NCI-H1105 (cell line): ENCODE measurements at regions not wholly inside any gene's neighbourhood (a gene's known extent, or its start where the extent isn't known, plus 50 kb on each side); places are given as distances from the start of the nearest gene placed in this dataset.

ENCODE experiments used
- DNase-seq: peaks from one replicate; lab custom pipeline; 2025; lab: John Stamatoyannopoulos, UW

- DNase-seq: no peak
These were observed 164.7 kb upstream of the IER5L start for GRCh38 chr9:129342591-129343423.

- no peak for DNase-seq
These were observed 163.9 kb upstream of the IER5L start for GRCh38 chr9:129341987-129342348.

GRCh38 chr9:129341171-129341986, 163.3 kb upstream of the IER5L start:
- no peak for DNase-seq

- no peak for DNase-seq
These were observed 162.5 kb upstream of the IER5L start for GRCh38 chr9:129340427-129341170.

GRCh38 chr9:129339539-129340157, 161.6 kb upstream of the IER5L start:
- DNase-seq: no peak

GRCh38 chr9:129338724-129339430, 160.8 kb upstream of the IER5L start:
- DNase-seq: no peak

- DNase-seq: no peak
These were observed 159.5 kb upstream of the IER5L start for GRCh38 chr9:129337336-129338140.

GRCh38 chr9:129336601-129337331, 158.7 kb upstream of the IER5L start:
- no peak for DNase-seq

GRCh38 chr9:129336130-129336528, 158.1 kb upstream of the IER5L start:
- no peak for DNase-seq

- DNase-seq: no peak
These were observed 157.5 kb upstream of the IER5L start for GRCh38 chr9:129335464-129336129.

- no peak for DNase-seq
These were observed 156.3 kb upstream of the IER5L start for GRCh38 chr9:129334105-129334935.

- no peak for DNase-seq
These were observed 155.6 kb upstream of the IER5L start for GRCh38 chr9:129333617-129334104.

- DNase-seq: no peak
These were observed 154.5 kb upstream of the IER5L start for GRCh38 chr9:129332581-129332980.

GRCh38 chr9:129331772-129332500, 153.9 kb upstream of the IER5L start:
- DNase-seq: no peak

- no peak for DNase-seq
These were observed 153.4 kb upstream of the IER5L start for GRCh38 chr9:129331493-129331765.

GRCh38 chr9:129330711-129331492, 152.8 kb upstream of the IER5L start:
- no peak for DNase-seq
